HG02571 (cell line): ENCODE measurements at regions not wholly inside any gene's neighbourhood (a gene's known extent, or its start where the extent isn't known, plus 50 kb on each side); places are given as distances from the start of the nearest gene placed in this dataset.

Source experiments
- ATAC-seq: cut with Tn5 transposase; IDR thresholded peaks from one replicate; pipeline ENCODE4 v1.9.1; 2021; ENCODE audit warnings: mild to moderate bottlenecking, moderate library complexity; ENCODE audit not compliant: unreplicated experiment

DNA sequence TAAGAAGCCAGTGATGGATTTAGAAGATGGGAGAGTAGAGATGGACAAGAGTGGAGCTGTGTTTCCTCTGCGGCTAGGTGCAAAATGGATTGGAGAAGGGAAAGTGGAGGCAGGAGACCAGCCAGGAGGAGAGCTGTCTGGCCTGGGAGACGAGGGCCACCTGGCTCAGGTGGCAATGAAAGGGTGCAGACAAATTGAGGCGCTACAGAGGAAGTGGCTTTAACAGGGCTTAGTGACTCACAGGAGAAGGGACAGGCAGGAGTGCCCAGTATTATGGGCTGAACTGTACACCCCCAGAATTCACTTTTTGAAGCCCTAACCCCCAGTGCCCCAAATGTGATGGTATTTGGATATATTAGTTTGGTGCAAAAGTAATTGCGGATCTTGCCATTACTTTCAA is 65.6 kb upstream of the DUSP5 start:
- no peak for ATAC-seq

DNA sequence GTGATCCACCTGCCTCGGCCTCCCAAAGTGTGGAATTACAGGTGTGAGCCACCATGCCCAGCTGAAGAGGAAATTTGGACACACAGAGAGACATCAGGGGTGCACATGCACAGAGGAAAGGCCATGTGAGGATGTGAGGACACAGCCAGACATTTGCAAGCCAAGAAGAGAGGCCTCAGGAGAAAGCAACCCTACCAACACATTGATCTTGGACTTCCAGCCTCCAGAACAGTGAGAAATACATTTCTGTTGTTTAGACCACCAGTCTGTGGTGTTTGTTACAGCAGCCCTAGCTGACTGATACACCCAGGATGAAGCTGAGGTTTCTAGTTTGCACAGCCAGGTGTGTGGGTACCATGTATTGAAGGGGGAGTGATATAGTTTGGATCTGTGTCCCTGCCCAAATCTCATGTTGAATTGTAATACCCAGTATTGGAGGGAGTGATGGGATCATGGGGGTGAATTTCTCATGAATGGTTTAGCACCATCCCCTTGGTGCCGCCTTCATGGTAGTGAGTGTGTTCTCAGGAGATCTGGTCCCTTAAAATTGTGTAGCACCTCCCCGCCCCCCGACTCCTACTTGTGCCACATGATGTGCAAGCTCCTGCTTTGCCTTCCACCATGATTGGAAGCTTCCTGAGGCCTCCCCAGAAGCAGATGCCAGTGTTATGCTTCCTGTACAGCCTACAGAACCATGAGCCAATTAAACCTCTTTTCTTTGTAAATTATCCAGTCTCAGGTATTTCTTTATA is 64.7 kb upstream of the DUSP5 start:
- ATAC-seq: no peak

DNA sequence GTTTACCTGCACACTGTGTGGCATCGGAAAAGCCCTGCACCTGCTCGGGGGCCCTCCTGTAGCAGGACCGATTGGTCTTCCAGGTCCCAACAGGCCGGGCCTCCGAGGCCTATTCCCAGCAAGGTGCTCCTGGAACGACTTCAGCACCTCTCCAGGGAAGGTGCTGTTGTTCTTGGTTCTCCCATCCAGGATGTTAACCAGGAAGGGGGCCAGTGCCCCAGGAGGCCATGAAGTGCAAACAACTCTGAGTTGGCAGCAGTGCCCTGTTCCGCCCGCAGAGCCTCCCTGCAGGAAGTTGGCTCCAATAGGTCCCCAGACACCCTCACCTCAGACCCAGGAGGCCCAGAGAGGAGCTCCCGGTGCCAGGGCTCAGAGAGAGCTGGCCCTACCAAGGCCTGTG is 64.0 kb upstream of the DUSP5 start:
- ATAC-seq: no peak

DNA sequence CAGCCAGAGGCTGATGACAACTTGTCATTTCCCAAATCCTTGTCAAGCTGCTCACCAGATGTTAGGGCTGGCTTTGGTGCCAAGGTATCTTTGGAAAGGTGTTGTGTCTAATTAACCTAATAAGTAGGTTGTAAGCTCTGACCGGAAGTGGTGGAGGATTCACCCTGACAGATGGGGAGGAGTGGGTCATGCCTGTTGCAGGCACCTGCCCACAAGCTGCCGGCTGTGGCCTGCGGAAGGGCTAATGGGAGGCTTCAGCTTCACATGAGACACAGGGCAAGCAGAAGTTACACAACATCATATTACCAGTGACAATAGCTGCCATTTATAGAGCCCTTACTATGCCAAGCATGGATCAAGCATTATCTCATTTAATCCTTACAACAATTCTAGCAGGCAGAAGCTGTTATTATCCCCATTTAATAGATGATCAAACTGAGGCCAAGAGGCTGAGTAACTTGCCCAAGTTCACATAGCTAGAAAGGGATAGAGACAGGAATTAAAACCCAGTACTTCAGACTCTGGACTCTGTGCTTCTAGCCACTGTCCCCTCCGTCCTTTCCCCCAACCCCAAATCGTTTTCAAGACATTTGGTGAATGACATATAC is 63.1 kb upstream of the DUSP5 start:
- ATAC-seq: no peak

DNA sequence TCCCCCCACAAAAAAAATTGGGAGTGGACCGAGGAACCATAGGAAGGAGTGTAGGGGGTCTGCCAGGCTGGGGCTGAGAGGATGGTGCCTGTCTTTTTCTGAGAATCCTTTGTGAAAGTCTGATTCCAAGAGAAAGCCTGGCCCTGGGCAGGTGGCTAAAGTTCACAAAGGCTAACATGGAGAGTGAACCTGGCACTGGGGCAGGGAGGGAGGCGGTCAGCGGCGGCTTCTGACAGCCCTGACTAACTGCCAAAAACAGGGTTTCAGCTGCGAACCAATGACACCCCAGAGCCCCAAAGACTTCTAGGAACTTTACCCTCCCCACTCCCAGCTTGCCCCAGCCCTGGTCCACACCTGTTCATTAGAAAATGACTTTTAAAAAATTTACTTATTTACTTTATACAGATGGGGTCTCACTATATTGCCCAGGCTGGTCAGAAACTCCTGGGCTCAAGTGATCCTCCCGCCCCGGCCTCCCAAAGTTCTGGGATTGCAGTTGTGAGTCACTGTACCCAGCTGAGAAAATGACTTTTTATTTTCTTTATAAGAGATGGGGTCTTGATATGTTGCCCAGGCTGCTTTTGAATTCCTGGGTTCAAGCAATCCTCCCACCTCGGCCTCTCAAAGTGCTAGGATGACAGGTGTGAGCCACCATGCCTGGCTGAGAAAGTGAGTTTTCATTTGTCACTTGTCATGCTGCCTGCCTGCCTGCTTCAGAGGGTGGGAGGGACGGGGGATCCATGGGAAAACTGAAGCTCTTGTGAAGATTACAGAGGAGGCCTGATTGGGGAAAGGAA is 61.0 kb upstream of the DUSP5 start:
- no peak for ATAC-seq

DNA sequence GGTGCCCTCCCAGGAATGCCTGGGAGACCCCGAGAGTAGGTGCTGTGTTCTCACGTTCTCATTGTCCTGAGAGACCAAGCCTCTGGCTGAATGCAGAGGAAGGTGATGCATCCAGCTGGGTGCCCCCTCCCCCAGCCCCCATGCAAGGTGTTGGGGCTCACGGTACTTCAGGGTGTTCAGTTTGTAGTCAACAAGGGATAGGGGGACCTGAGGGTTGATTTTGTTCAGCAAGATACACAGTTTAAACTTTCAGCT is 60.4 kb upstream of the DUSP5 start:
- no peak for ATAC-seq

DNA sequence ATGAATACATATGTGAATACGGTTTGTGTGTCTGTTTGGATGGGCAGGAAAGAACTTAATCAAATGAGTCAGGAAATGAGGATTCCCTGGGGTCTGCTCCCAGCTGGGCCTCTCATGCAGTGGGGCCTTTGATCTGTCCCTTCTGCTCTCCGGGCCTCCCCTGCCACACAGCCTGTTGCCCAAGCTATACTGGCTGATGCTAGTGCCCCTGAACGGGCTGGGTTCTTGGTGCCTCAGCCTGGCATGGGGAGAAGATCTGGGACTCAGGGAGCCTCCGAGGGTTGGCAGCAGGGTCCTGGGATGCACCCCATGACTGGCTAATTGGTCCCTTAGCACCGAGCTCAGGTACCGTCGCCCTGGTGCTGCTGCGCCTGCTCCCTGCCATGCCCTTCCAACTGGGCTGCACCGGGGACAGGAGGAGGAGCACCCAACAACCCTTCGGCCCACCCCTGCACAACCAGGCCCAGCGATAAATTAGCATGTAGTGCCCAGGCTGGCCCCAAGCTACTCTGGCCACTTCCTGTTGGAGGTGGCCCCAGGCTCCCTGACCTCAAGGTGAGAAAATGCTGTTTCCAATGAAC is 59.9 kb upstream of the DUSP5 start:
- no peak for ATAC-seq

DNA sequence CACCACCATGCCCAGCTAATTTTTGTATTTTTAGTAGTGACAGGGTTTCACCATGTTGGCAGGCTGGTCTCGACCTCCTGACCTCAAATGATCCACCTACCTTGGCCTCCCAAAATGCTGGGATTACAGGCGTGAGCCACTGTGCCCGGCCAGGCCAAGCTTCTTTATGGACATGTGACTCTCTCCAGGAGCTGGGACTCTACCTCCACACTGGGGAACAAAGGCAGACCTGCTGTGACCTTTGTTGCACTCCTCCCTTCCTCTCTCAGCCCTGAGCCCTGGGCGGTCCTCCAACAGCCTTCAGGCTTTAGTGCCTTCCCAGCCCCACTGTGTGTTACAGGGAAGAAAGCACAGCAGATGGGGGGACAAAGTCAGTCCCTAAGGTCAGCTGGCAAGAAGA is 55.0 kb upstream of the DUSP5 start:
- no peak for ATAC-seq

DNA sequence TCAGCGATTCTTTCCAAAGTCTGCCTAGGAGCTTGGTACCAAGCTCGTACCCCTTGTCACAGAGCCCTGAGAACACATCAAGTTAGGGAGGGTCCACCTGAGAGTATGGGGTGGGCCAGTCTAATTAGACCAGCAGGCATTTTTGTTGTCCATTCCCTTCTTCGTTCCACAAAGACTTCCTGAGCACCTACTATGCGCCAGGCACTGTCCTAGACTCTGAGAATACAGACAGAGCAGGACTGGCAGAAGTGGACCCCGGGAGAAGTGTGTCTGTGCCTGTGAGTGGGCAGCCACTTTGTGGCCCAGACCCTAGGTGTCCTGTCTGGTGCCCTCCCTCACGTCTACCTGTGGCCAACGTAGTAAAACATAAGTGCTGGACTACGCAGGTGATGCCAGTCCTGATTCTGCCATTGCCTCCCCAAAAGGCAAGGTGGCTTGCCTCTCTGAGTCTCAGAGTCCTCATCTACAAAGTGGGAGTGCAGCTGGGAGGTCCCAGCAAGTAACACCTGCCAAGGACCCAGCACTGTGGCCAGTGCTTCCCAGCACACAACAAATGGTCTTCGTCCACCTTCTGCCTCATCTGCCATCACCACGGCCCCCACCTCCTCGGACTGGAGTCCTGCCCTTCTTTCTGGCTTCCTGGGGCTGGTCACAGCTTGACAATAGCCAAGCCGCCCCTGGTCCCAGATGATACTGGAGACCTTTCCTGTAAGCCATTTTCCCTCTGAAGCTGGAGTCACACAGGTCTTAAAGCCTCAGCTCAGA is 54.3 kb upstream of the DUSP5 start:
- no peak for ATAC-seq

DNA sequence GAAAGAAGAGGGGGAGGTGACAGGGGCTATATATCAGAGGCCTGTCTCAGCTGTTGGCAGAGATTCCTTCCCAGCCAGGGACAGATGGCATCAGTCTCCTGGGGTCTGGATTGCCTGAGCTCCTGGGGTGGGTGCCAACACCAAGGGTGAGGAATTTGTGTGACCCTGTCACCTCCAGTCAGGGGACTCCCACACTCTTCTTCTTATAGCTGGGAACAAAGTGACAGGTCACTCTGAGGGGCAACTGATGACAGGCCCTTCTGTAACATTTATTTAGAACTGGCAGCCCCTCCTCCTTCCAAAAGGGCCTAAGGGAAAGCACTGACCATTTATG is 53.7 kb upstream of the DUSP5 start:
- no peak for ATAC-seq

DNA sequence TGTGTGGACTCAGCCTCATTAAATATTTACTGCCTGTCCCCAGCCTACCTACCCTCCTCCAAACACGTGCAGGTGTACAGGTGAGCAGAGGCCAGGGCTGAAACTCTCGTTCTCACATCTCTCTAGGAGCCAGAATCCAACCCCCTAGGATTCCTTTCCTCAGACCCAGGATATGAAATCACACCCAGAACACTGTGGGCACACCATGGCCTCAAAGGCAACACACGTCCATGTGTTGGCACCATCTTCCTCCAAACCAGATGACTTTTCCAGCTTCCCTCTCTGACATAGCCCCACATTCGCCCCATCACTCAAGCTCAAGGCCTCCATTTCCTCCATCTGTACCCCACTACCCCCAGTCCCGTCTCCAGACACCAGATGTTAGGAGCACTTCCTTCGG is 51.8 kb upstream of the DUSP5 start:
- no peak for ATAC-seq

DNA sequence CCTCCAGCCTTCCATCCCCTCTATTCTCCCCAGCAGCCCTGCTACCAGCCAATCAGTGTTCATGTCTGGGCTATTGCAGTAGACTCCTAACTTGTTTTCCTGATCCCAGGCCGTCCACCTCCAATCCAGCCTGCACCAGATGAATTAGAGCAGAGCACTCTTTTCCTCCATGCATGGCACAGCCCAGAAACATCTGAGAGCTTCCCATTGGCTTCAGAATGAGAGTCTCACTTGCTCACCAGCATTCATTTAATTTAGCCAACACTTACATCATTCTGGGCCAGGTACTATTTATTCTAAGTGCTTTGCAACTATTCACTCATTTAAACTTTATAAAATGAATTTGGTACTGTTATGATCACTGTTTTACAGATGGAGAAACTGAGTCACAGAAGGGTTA is 51.4 kb upstream of the DUSP5 start:
- ATAC-seq: no peak

DNA sequence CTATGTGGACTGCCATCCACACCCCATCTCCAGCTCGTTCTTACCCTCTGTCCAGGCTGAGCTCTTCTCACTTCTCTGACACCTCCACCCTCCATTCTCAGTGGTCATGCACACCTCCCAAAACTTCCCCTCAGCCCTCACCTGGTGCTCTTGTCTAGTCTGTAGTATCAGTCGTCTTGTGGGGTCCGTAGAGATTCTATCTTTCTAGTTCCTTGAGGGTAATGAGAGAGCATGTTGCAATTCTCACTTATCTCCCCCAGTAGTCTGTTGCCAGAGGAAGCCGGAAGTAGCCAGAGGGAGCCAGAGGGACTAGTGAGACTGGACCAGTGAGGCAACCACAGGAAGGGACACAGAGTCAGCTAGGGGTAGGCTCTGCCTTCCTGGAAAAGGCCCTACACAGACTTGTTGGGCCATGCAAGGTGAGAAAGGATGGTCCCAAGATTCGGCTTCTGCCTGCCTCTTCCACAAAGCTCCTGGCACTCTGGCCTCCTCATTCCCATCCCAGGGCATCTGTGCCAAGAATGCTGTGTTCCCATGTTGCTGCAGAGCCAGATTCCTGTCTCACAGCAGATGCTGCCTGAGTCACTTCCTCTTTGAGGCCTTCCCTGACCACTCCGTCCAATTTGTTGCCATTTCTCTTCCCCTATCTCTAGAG is 50.6 kb upstream of the DUSP5 start:
- ATAC-seq: no peak

DNA sequence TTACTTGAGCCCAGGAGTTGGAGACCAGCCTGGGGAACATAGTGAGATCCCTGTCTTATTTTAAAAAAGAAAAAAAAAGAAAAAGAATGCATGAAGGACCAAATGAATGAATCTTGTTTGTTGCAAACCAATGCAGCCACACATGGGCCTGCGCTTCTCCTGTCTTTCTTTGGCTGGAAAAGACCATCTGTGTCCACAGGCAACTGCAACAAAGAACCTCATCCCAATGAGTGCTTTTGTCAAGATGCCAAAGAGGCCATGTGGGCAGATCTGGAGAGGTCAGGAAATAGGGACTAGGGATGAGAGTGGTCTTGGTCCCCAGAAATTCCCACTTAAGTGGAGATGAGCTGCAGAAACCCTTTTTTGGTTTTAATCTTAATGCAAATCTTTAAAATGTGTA is 49.8 kb upstream of the DUSP5 start:
- no peak for ATAC-seq
